Choroid plexus epithelial cell (primary cell): ENCODE measurements at regions not wholly inside any gene's neighbourhood (a gene's known extent, or its start where the extent isn't known, plus 50 kb on each side); places are given as distances from the start of the nearest gene placed in this dataset.

Experiments used
- DNase-seq: peaks from one replicate; pipeline ENCODE4 v3.0.0-alpha.2; 2010; ENCODE audit warnings: low read depth
- H3K4me3 ChIP-seq: 2 replicates; pipeline ENCODE4 v1.5.1; 2011; ENCODE audit warnings: low read depth, mild to moderate bottlenecking, control low read depth, low read length, moderate library complexity
- TF ChIP-seq, protein P1 (sequence below): conservative IDR thresholded peaks from 2 replicates; pipeline ENCODE4 v1.5.1; 2011; ENCODE audit warnings: low read depth, mild to moderate bottlenecking, control low read depth, inconsistent platforms, low read length, moderate library complexity

DNA sequence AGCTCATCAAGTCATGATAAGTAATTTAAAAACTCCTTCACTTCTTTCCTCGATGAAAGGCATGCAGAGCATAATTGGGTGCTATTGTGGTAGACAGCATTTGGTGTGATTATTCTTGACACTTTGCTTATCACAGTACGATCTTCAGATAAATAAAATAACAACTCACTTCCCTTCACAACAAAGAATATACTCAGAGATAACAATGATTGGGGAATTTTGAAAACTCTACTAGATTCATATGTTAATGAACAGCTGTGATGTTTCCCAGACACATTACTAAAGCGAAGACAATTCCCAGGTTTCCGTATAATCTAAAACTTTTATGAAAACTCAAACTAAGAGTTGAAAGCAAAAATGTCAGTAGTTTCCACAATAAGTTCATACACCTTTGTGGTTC, 670.6 kb upstream of the EPHA7 start:
- no peak for DNase-seq
- TF ChIP-seq, protein P1, sequence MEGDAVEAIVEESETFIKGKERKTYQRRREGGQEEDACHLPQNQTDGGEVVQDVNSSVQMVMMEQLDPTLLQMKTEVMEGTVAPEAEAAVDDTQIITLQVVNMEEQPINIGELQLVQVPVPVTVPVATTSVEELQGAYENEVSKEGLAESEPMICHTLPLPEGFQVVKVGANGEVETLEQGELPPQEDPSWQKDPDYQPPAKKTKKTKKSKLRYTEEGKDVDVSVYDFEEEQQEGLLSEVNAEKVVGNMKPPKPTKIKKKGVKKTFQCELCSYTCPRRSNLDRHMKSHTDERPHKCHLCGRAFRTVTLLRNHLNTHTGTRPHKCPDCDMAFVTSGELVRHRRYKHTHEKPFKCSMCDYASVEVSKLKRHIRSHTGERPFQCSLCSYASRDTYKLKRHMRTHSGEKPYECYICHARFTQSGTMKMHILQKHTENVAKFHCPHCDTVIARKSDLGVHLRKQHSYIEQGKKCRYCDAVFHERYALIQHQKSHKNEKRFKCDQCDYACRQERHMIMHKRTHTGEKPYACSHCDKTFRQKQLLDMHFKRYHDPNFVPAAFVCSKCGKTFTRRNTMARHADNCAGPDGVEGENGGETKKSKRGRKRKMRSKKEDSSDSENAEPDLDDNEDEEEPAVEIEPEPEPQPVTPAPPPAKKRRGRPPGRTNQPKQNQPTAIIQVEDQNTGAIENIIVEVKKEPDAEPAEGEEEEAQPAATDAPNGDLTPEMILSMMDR = no peak
- H3K4me3 ChIP-seq = no peak overlapping the region

DNA sequence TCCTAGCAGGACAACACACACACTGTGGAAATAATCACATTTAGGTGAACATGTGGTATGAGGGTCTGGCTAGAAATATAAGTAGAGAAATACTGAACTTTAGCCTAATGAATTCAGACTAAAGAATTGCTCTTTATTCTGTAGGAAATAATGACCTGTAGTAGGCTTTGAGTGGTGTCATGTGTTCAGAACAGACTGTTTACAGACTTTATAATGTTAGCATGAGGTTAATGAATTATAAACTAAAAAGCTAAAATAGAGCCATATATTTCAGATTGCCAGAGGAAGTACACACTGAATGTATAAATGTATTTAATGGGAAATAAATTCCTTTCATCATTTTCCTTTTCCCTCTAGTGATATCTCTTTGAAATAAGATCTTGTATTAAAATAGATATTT, 669.5 kb upstream of the EPHA7 start:
- H3K4me3 ChIP-seq = no peak overlapping the region
- DNase-seq = no peak
- TF ChIP-seq, protein P1 = no peak

DNA sequence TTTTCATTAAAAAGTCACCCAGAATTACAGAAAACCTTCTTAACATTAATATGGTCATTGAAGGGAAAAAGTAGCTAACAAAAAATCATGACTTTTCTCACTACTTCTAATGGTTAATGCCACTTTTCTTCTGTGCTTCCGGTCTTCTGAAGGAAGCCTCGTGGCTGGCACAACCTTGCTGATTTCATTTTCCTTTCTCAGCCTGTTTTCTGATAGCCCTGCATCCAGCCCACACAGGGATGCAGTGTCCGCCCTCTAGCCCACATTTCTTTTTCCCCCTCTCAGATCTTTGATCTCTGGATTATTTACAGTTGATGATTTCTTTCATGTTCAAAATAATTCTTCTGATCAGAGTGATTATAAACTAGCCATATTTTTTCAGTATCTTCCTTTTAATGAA, 655.4 kb upstream of the EPHA7 start:
- TF ChIP-seq, protein P1 = no peak
- no peak for DNase-seq
- no peak overlapping the region for H3K4me3 ChIP-seq

GRCh38 chr6:94071835-94072234, 652.5 kb upstream of the EPHA7 start:
- no peak overlapping the region for H3K4me3 ChIP-seq
- TF ChIP-seq, protein P1 = peak; percentile 51
- peak; percentile 56 for DNase-seq

- H3K4me3 ChIP-seq = no peak overlapping the region
- no peak for DNase-seq
- TF ChIP-seq, protein P1 = no peak
These were observed 646.5 kb upstream of the EPHA7 start for GRCh38 chr6:94065707-94066337.

DNA sequence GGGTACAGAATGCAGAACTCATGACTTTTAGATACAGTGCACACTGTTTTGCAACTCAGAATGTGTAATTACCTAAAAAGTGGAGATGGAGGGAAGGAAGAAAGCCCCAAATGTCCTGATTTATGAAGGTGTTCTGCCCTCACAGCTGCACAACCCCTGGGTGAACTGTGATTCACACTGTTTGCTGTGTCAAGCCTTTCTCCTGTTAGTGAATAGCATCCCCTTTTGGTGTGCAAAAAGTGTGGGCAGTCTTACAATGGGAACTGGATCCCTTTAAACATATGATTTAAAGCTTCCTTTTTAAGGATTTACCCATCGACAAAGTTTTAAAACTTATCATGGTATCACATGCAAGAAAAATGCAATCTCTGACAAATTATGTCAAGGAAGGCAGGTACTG, 633.4 kb upstream of the EPHA7 start:
- H3K4me3 ChIP-seq = no peak overlapping the region
- TF ChIP-seq, protein P1 = peak; percentile 80
- DNase-seq = peak; percentile 85

DNA sequence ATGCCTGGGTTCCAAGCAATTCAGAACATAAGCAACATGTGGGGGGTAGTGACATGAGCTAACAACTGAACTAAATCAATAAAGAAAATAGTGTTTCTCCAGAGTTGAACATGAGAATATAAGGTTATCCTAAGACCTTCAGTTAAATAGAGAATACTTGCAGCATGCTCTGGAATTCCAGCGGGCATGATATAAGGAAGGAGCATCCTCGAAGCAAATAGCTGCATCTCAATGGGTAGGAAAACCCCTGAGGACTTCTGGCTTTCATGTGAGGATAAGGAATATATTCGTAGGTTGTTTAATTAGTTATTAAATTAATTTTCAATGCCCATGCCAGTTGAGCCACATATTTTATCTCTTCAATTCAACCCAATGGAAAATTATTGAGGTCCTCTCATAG, 631.2 kb upstream of the EPHA7 start:
- TF ChIP-seq, protein P1 = no peak
- no peak overlapping the region for H3K4me3 ChIP-seq

More for the DNA sequence above, 631.2 kb upstream of the EPHA7 start:
- no peak for DNase-seq
